Peyer's patch (tissue), 4 donors: ENCODE measurements at regions not wholly inside any gene's neighbourhood (a gene's known extent, or its start where the extent isn't known, plus 50 kb on each side); places are given as distances from the start of the nearest gene placed in this dataset.

Experiments
- CTCF ChIP-seq, 6 experiments: fragments of 450-650 bp in 4 of 6; fragments of 200-600 bp in 2 of 6; sonication (generic) in 1 of 6; IDR thresholded peaks; one replicate each; pipeline ENCODE4 v1.5.1; 2017 to 2019; ENCODE audit warnings: antibody characterized with exemption in 6 of 6, mild to moderate bottlenecking in 3 of 6, moderate library complexity in 1 of 6
- POLR2A ChIP-seq, 2 donors: fragments of 450-650 bp; IDR thresholded peaks; one replicate each; pipeline ENCODE4 v1.5.1; 2017; ENCODE audit warnings: antibody characterized with exemption in 2 of 2, mild to moderate bottlenecking in 2 of 2, moderate library complexity in 2 of 2

- TF ChIP-seq POLR2A (IDR thresholded peaks at IDR 0.05) (no peak), CTCF (IDR thresholded peaks at IDR 0.05) (no peak)
Measured at GRCh38 chr11:128288368-128288767, 299.0 kb downstream of the ETS1 start.
